HEK293T (cell line): ENCODE measurements at regions not wholly inside any gene's neighbourhood (a gene's known extent, or its start where the extent isn't known, plus 50 kb on each side); places are given as distances from the start of the nearest gene placed in this dataset.

Experiments used
- ARNT ChIP-seq: fragments of 450-650 bp; IDR thresholded peaks from 2 replicates; pipeline ENCODE4 v1.6.1; 2017; ENCODE audit warnings: mild to moderate bottlenecking
- BHLHE40 ChIP-seq: fragments of 450-650 bp; IDR thresholded peaks from 2 replicates; pipeline ENCODE4 v1.6.1; 2016; ENCODE audit warnings: mild to moderate bottlenecking, moderate library complexity, borderline replicate concordance
- FOXA1 ChIP-seq: fragments of 450-650 bp; IDR thresholded peaks from 2 replicates; pipeline ENCODE4 v1.6.1; 2016; ENCODE audit warnings: mild to moderate bottlenecking
- FOXM1 ChIP-seq: fragments of 450-650 bp; IDR thresholded peaks from 2 replicates; pipeline ENCODE4 v1.6.1; 2017; ENCODE audit warnings: mild to moderate bottlenecking, borderline replicate concordance
- L3MBTL2 ChIP-seq: fragments of 450-650 bp; conservative IDR thresholded peaks from 2 replicates; pipeline ENCODE4 v1.6.1; 2016; ENCODE audit warnings: mild to moderate bottlenecking
- NFRKB ChIP-seq: fragments of 450-650 bp; IDR thresholded peaks from 2 replicates; pipeline ENCODE4 v1.6.1; 2016; ENCODE audit warnings: mild to moderate bottlenecking, moderate library complexity
- PKNOX1 ChIP-seq: fragments of 450-650 bp; IDR thresholded peaks from 2 replicates; pipeline ENCODE4 v1.6.1; 2016
- SP1 ChIP-seq: fragments of 450-650 bp; IDR thresholded peaks from 2 replicates; pipeline ENCODE4 v1.6.1; 2017

DNA sequence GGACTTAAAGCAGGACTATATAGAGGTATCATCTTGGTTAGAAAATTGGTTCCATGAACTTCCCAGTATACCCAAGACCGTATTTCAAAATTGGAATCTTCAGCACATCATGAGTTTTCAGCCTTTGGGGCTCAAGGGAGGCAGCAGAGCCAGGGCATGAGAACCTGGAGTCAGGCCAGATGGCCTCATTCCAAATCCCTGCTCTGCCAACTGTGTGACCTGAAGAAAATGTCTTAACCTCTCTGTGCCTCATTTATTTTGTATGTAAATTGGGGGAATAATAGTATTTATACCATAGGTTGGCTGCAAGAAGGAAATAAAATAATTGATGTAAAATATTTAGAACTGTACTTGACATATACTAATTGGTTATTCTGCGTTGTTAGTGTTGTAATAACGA is 987.6 kb downstream of the TBC1D22A start:
- TF ChIP-seq FOXM1 (no peak), PKNOX1 (no peak), ARNT (no peak), BHLHE40 (no peak), L3MBTL2 (no peak), FOXA1 (no peak), SP1 (no peak), NFRKB (no peak)
